GF-D8 (cell line): ENCODE measurements at regions not wholly inside any gene's neighbourhood (a gene's known extent, or its start where the extent isn't known, plus 50 kb on each side); places are given as distances from the start of the nearest gene placed in this dataset.

Experiments used
- DNase-seq: peaks from one replicate; lab custom pipeline; 2025; lab: John Stamatoyannopoulos, UW

- no peak for DNase-seq
Measured at GRCh38 chr1:79839882-79840281, 833.4 kb upstream of the ADGRL4 start.

GRCh38 chr1:79827446-79827845 is 820.9 kb upstream of the ADGRL4 start:
- DNase-seq, result no peak

- DNase-seq, result no peak
Measured at GRCh38 chr1:79825551-79825950, 819.0 kb upstream of the ADGRL4 start.

- DNase-seq, result no peak
Measured at GRCh38 chr1:79822053-79822452, 815.5 kb upstream of the ADGRL4 start.

- DNase-seq, result no peak
Measured at GRCh38 chr1:79819140-79819539, 812.6 kb upstream of the ADGRL4 start.

- DNase-seq, result no peak
Measured at GRCh38 chr1:79817031-79817560, 810.6 kb upstream of the ADGRL4 start.

GRCh38 chr1:79815115-79815514 is 808.6 kb upstream of the ADGRL4 start:
- DNase-seq, result no peak

GRCh38 chr1:79811173-79811572 is 804.6 kb upstream of the ADGRL4 start:
- no peak for DNase-seq

GRCh38 chr1:79808816-79809475 is 802.4 kb upstream of the ADGRL4 start:
- no peak for DNase-seq

GRCh38 chr1:79807816-79808215 is 801.3 kb upstream of the ADGRL4 start:
- DNase-seq, result no peak

- no peak for DNase-seq
Measured at GRCh38 chr1:79797487-79797886, 791.0 kb upstream of the ADGRL4 start.

GRCh38 chr1:79796434-79796833 is 789.9 kb upstream of the ADGRL4 start:
- DNase-seq, result no peak

GRCh38 chr1:79792219-79792930 is 785.8 kb upstream of the ADGRL4 start:
- no peak for DNase-seq

- DNase-seq, result no peak
Measured at GRCh38 chr1:79791488-79792218, 785.1 kb upstream of the ADGRL4 start.

- no peak for DNase-seq
Measured at GRCh38 chr1:79790950-79791349, 784.4 kb upstream of the ADGRL4 start.

GRCh38 chr1:79787631-79788030 is 781.1 kb upstream of the ADGRL4 start:
- DNase-seq, result no peak

GRCh38 chr1:79785964-79786363 is 779.4 kb upstream of the ADGRL4 start:
- DNase-seq, result no peak

GRCh38 chr1:79785561-79785960 is 779.0 kb upstream of the ADGRL4 start:
- DNase-seq, result no peak

- DNase-seq, result no peak
Measured at GRCh38 chr1:79781261-79781660, 774.7 kb upstream of the ADGRL4 start.

- DNase-seq, result no peak
Measured at GRCh38 chr1:79777481-79778219, 771.1 kb upstream of the ADGRL4 start.

- no peak for DNase-seq
Measured at GRCh38 chr1:79775402-79775801, 768.9 kb upstream of the ADGRL4 start.

- no peak for DNase-seq
Measured at GRCh38 chr1:79773385-79773784, 766.9 kb upstream of the ADGRL4 start.
